Neural progenitor cell (in vitro differentiated cells): ENCODE measurements at regions not wholly inside any gene's neighbourhood (a gene's known extent, or its start where the extent isn't known, plus 50 kb on each side); places are given as distances from the start of the nearest gene placed in this dataset.

Experiments
- DNase-seq: peaks from one replicate; pipeline ENCODE4 v3.0.0-alpha.2; 2016; ENCODE audit warnings: low spot score
- H2AFZ ChIP-seq: fragments of 200-600 bp; sonication (generic); replicated peaks from 2 replicates; pipeline ENCODE4 v1.6.1; 2016; ENCODE audit warnings: antibody characterized with exemption
- H3F3A ChIP-seq: fragments of 200-600 bp; sonication (generic); 2 replicates; pipeline ENCODE4 v1.6.1; 2016; ENCODE audit warnings: antibody characterized with exemption, low read depth
- H3K27ac ChIP-seq: fragments of 200-600 bp; sonication (generic); 2 replicates; pipeline ENCODE4 v1.5.1; 2016; ENCODE audit warnings: mild to moderate bottlenecking
- H3K27me3 ChIP-seq: fragments of 200-600 bp; sonication (generic); 2 replicates; pipeline ENCODE4 v1.6.1; 2016; ENCODE audit warnings: mild to moderate bottlenecking, moderate library complexity
- H3K36me3 ChIP-seq: fragments of 200-600 bp; sonication (generic); 2 replicates; pipeline ENCODE4 v1.5.1; 2016
- H3K4me1 ChIP-seq: fragments of 200-600 bp; sonication (generic); 2 replicates; pipeline ENCODE4 v1.6.1; 2016; ENCODE audit warnings: mixed run types
- H3K4me2 ChIP-seq: fragments of 200-600 bp; sonication (generic); 2 replicates; pipeline ENCODE4 v1.6.1; 2016
- H3K4me3 ChIP-seq: fragments of 200-600 bp; sonication (generic); 2 replicates; pipeline ENCODE4 v1.5.1; 2016
- H3K79me2 ChIP-seq: fragments of 200-600 bp; sonication (generic); 2 replicates; pipeline ENCODE4 v1.6.1; 2016; ENCODE audit warnings: low read depth
- H3K9ac ChIP-seq: fragments of 200-600 bp; sonication (generic); 2 replicates; pipeline ENCODE4 v1.6.1; 2016
- H3K9me3 ChIP-seq: fragments of 200-600 bp; sonication (generic); 2 replicates; pipeline ENCODE4 v1.5.1; 2016; ENCODE audit warnings: low read depth
- H4K20me1 ChIP-seq: fragments of 200-600 bp; sonication (generic); 2 replicates; pipeline ENCODE4 v1.6.1; 2016; ENCODE audit warnings: low read depth
- H3K27ac Mint-ChIP-seq: 3 replicates; pipeline ENCODE4 v1.8.0; 2021; ENCODE audit warnings: mixed read lengths
- H3K27me3 Mint-ChIP-seq: 2 replicates; pipeline ENCODE4 v1.8.0; 2022; ENCODE audit warnings: low read depth, mild to moderate bottlenecking, inconsistent platforms, moderate library complexity, mixed read lengths; ENCODE audit not compliant: insufficient read depth
- H3K36me3 Mint-ChIP-seq: 3 replicates; pipeline ENCODE4 v1.8.0; 2021; ENCODE audit warnings: mixed read lengths
- H3K4me1 Mint-ChIP-seq: 3 replicates; pipeline ENCODE4 v1.8.0; 2021; ENCODE audit warnings: mixed read lengths
- H3K4me3 Mint-ChIP-seq: 3 replicates; pipeline ENCODE4 v1.8.0; 2021; ENCODE audit warnings: mild to moderate bottlenecking, moderate library complexity, mixed read lengths
- H3K9me3 Mint-ChIP-seq: 3 replicates; pipeline ENCODE4 v1.8.0; 2020; ENCODE audit warnings: mixed read lengths
- EZH2 ChIP-seq: fragments of 200-600 bp; sonication (generic); IDR thresholded peaks from 2 replicates; pipeline ENCODE4 v1.6.1; 2017; ENCODE audit warnings: antibody characterized with exemption, mild to moderate bottlenecking, moderate library complexity
- EZH2phosphoT487 ChIP-seq: fragments of 200-600 bp; sonication (generic); IDR thresholded peaks from 2 replicates; pipeline ENCODE4 v1.6.1; 2017; ENCODE audit warnings: antibody characterized with exemption
- TF ChIP-seq, protein P1 (sequence below): fragments of 200-600 bp; sonication (generic); IDR thresholded peaks from 2 replicates; pipeline ENCODE4 v1.5.1; 2017; ENCODE audit warnings: antibody characterized with exemption, mild to moderate bottlenecking

DNA sequence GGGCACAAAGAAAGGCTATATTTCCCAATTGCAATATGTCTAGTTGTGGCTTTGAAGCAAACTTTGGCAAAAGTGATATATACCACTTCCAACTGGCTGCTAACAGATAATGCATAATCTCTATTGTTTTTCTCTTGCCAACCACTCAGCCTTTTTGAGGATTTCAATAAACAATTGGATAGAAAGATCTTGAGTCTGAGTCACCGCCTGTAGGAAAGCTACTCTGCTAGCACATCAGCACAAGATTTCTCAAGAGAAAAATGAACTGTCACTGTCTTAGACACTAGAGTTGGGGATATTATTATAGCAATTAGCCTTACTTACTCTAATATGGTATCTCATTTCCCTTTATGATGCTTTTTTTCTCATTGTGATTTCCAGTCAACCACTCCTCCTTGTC is 119.7 kb downstream of the SST start:
- H3K4me1 ChIP-seq: peaks cover 12% of the 10 kb centered on the region
- Mint-ChIP-seq H3K9me3 (no peaks in the 10 kb centered on the region), H3K36me3 (no peaks in the 10 kb centered on the region), H3K27ac (no peak overlapping the region), H3K4me3 (no peak overlapping the region), H3K4me1 (peaks cover 8% of the 10 kb centered on the region), H3K27me3 (peaks cover 2% of the 10 kb centered on the region)
- H4K20me1 ChIP-seq: no peaks in the 10 kb centered on the region
- no peaks in the 10 kb centered on the region for H3F3A ChIP-seq
- no peak overlapping the region for H2AFZ ChIP-seq
- H3K4me3 ChIP-seq: no peak overlapping the region
- DNase-seq: no peak
- H3K27ac ChIP-seq: no peak overlapping the region
- H3K36me3 ChIP-seq: no peaks in the 10 kb centered on the region
- no peak overlapping the region for H3K4me2 ChIP-seq
- no peaks in the 10 kb centered on the region for H3K27me3 ChIP-seq
- TF ChIP-seq, protein P1, sequence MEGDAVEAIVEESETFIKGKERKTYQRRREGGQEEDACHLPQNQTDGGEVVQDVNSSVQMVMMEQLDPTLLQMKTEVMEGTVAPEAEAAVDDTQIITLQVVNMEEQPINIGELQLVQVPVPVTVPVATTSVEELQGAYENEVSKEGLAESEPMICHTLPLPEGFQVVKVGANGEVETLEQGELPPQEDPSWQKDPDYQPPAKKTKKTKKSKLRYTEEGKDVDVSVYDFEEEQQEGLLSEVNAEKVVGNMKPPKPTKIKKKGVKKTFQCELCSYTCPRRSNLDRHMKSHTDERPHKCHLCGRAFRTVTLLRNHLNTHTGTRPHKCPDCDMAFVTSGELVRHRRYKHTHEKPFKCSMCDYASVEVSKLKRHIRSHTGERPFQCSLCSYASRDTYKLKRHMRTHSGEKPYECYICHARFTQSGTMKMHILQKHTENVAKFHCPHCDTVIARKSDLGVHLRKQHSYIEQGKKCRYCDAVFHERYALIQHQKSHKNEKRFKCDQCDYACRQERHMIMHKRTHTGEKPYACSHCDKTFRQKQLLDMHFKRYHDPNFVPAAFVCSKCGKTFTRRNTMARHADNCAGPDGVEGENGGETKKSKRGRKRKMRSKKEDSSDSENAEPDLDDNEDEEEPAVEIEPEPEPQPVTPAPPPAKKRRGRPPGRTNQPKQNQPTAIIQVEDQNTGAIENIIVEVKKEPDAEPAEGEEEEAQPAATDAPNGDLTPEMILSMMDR: no peak
- TF ChIP-seq EZH2 (no peak), EZH2phosphoT487 (no peak)
- H3K9ac ChIP-seq: no peak overlapping the region
- H3K79me2 ChIP-seq: no peaks in the 10 kb centered on the region
- no peaks in the 10 kb centered on the region for H3K9me3 ChIP-seq

DNA sequence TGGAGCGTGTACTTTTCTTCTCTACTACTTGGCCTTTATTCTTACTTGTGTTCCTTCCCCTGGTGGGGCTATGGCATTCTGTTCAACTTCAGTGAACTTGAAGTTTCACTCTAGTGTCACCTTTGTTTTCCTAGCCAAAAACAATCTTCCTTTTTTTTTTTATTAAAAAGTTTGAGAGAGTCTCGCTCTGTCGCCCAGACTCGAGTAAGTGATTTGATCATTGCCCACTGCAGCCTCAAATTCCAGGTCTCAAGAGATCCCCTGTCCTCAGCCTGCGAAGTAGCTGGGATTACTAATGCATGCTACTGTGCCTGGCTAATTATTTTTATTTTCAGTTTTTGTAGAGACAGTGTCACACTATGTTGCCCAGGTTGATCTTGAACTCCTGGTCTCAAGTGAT is 124.8 kb downstream of the SST start:
- Histone ChIP-seq H3K9ac (no peak overlapping the region), H3K27me3 (no peaks in the 10 kb centered on the region), H4K20me1 (no peaks in the 10 kb centered on the region), H3K27ac (no peak overlapping the region), H3F3A (no peaks in the 10 kb centered on the region), H2AFZ (no peak overlapping the region), H3K36me3 (no peaks in the 10 kb centered on the region), H3K4me2 (no peak overlapping the region), H3K79me2 (no peaks in the 10 kb centered on the region), H3K4me1 (peaks cover 7% of the 10 kb centered on the region), H3K4me3 (no peak overlapping the region), H3K9me3 (no peaks in the 10 kb centered on the region)
- H3K9me3 Mint-ChIP-seq: no peaks in the 10 kb centered on the region
- no peaks in the 10 kb centered on the region for H3K36me3 Mint-ChIP-seq
- H3K27me3 Mint-ChIP-seq: peaks cover 2% of the 10 kb centered on the region
- DNase-seq: no peak
- no peak overlapping the region for H3K4me3 Mint-ChIP-seq
- peaks cover 8% of the 10 kb centered on the region for H3K4me1 Mint-ChIP-seq
- TF ChIP-seq EZH2phosphoT487 (no peak), EZH2 (no peak)
- TF ChIP-seq, protein P1: no peak
- no peak overlapping the region for H3K27ac Mint-ChIP-seq

DNA sequence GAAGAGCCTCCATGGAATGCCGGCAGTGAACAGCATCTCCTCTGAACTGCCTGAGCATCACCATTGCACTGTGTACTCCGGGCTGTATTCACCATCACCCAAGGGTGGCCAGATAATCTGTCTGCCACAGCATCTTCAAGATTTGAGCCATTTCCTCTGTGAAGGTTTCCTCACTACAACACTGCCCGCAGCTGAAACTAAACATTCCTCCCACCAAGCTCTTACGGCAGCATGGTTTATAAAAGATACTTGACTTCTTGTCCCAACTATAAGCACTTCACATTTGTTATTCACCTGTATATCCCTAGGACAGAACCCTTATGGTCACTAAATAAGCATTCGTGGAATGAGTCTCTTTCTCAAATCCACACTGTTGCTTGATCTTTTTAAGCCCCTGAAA is 125.9 kb downstream of the SST start:
- Histone ChIP-seq H4K20me1 (no peaks in the 10 kb centered on the region), H3K9ac (no peak overlapping the region), H3K27ac (no peak overlapping the region), H3F3A (no peaks in the 10 kb centered on the region), H3K9me3 (no peaks in the 10 kb centered on the region), H3K36me3 (no peaks in the 10 kb centered on the region), H2AFZ (no peak overlapping the region), H3K4me1 (peaks cover 7% of the 10 kb centered on the region), H3K27me3 (no peaks in the 10 kb centered on the region), H3K4me2 (no peak overlapping the region), H3K4me3 (no peak overlapping the region), H3K79me2 (no peaks in the 10 kb centered on the region)
- H3K9me3 Mint-ChIP-seq: no peaks in the 10 kb centered on the region
- DNase-seq: no peak
- peaks cover 8% of the 10 kb centered on the region for H3K4me1 Mint-ChIP-seq
- H3K27ac Mint-ChIP-seq: no peak overlapping the region
- no peaks in the 10 kb centered on the region for H3K36me3 Mint-ChIP-seq
- H3K27me3 Mint-ChIP-seq: no peaks in the 10 kb centered on the region
- H3K4me3 Mint-ChIP-seq: no peak overlapping the region
- TF ChIP-seq EZH2phosphoT487 (no peak), EZH2 (no peak)
- TF ChIP-seq, protein P1: no peak

DNA sequence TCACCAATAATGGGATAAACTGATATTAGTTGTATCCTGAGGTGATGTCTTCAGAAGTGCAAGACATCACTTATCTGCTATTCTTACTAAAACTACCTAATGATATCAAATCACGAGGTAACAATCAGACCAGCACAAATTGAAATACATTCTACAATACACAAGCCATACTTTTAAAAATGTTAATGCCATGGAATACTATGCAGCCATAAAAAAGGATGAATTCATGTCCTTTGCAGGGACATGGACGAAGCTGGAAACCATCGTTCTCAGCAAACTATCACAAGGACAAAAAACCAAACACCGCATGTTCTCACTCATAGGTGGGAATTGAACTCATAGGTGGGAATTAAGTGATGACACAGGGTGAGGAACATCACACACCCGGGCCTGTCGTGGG is 129.3 kb downstream of the SST start:
- Mint-ChIP-seq H3K9me3 (no peaks in the 10 kb centered on the region), H3K27me3 (no peaks in the 10 kb centered on the region), H3K4me3 (no peak overlapping the region), H3K4me1 (no peaks in the 10 kb centered on the region), H3K36me3 (no peaks in the 10 kb centered on the region), H3K27ac (no peak overlapping the region)
- Histone ChIP-seq H3K4me3 (no peak overlapping the region), H2AFZ (no peak overlapping the region), H3K9me3 (no peaks in the 10 kb centered on the region), H3K36me3 (no peaks in the 10 kb centered on the region), H3K4me2 (no peak overlapping the region), H3K79me2 (no peaks in the 10 kb centered on the region), H3K27ac (no peak overlapping the region), H4K20me1 (no peaks in the 10 kb centered on the region), H3F3A (no peaks in the 10 kb centered on the region), H3K27me3 (no peaks in the 10 kb centered on the region), H3K4me1 (no peaks in the 10 kb centered on the region), H3K9ac (no peak overlapping the region)
- DNase-seq: no peak
- no peak for TF ChIP-seq EZH2phosphoT487
- TF ChIP-seq EZH2: no peak
- TF ChIP-seq, protein P1: no peak
